Kidney epithelial cell (primary cell): ENCODE measurements at regions not wholly inside any gene's neighbourhood (a gene's known extent, or its start where the extent isn't known, plus 50 kb on each side); places are given as distances from the start of the nearest gene placed in this dataset.

Source experiments
- DNase-seq: peaks from one replicate; pipeline ENCODE4 v3.0.0-alpha.2; 2010; ENCODE audit warnings: low read depth
- H3K27me3 ChIP-seq: 2 replicates; pipeline ENCODE4 v1.6.0; 2011; ENCODE audit warnings: low read length; ENCODE audit not compliant: control insufficient read depth, insufficient read depth
- H3K36me3 ChIP-seq: 2 replicates; pipeline ENCODE4 v1.5.1; 2011; ENCODE audit warnings: low read length; ENCODE audit not compliant: control insufficient read depth, insufficient read depth
- H3K4me3 ChIP-seq: 2 replicates; pipeline ENCODE4 v1.5.1; 2011; ENCODE audit warnings: low read depth, mild to moderate bottlenecking, control low read depth, low read length
- TF ChIP-seq, protein P1 (sequence below): IDR thresholded peaks from 2 replicates; pipeline ENCODE4 v1.5.1; 2011; ENCODE audit warnings: mild to moderate bottlenecking, moderate library complexity, low read length, control low read depth, inconsistent platforms; ENCODE audit not compliant: insufficient read depth, poor library complexity, severe bottlenecking

- Histone ChIP-seq H3K27me3 (no peaks in the 10 kb centered on the region), H3K4me3 (no peak overlapping the region), H3K36me3 (no peaks in the 10 kb centered on the region)
- no peak for DNase-seq
- TF ChIP-seq, protein P1, sequence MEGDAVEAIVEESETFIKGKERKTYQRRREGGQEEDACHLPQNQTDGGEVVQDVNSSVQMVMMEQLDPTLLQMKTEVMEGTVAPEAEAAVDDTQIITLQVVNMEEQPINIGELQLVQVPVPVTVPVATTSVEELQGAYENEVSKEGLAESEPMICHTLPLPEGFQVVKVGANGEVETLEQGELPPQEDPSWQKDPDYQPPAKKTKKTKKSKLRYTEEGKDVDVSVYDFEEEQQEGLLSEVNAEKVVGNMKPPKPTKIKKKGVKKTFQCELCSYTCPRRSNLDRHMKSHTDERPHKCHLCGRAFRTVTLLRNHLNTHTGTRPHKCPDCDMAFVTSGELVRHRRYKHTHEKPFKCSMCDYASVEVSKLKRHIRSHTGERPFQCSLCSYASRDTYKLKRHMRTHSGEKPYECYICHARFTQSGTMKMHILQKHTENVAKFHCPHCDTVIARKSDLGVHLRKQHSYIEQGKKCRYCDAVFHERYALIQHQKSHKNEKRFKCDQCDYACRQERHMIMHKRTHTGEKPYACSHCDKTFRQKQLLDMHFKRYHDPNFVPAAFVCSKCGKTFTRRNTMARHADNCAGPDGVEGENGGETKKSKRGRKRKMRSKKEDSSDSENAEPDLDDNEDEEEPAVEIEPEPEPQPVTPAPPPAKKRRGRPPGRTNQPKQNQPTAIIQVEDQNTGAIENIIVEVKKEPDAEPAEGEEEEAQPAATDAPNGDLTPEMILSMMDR: no peak
Measured at GRCh38 chr6:138550346-138550767, 51.1 kb upstream of the NHSL1 start.

GRCh38 chr6:138554146-138554545 is 54.9 kb upstream of the NHSL1 start:
- no peak for DNase-seq
- no peaks in the 10 kb centered on the region for H3K36me3 ChIP-seq
- no peaks in the 10 kb centered on the region for H3K27me3 ChIP-seq
- TF ChIP-seq, protein P1: no peak
- H3K4me3 ChIP-seq: no peak overlapping the region

DNA sequence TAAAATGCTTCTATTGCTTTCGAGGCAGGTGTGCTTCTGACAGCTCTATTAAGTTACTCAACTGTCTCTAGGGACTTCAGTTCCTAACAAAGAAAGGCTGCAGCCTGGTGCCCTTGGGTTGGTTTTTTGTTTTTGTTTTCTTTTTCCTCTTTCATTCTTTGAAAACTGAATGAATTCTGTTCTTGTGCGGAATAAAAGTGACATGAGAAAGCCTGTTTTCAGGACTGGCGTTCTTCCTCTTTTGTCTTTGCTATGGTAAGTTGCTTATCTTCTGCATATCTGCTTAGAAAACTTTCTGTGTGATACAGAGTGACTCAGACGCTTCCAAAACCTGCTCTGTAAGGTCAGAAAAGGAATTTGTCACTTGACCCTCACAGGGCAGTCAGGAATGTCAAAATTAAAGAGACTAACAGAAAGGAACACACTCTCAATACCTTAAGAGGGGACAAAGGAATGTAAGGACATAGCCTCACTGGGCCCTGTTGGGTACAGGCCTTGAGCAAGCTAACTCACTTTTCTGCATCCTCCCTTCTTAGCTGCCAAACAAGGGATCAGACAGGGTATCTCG is 56.2 kb upstream of the NHSL1 start:
- no peaks in the 10 kb centered on the region for H3K36me3 ChIP-seq
- no peaks in the 10 kb centered on the region for H3K27me3 ChIP-seq
- TF ChIP-seq, protein P1: no peak
- no peak for DNase-seq
- H3K4me3 ChIP-seq: no peak overlapping the region

- no peak for DNase-seq
- H3K27me3 ChIP-seq: no peaks in the 10 kb centered on the region
- no peak overlapping the region for H3K4me3 ChIP-seq
- no peaks in the 10 kb centered on the region for H3K36me3 ChIP-seq
- TF ChIP-seq, protein P1: no peak
Measured at GRCh38 chr6:138557147-138557546, 57.9 kb upstream of the NHSL1 start.

DNA sequence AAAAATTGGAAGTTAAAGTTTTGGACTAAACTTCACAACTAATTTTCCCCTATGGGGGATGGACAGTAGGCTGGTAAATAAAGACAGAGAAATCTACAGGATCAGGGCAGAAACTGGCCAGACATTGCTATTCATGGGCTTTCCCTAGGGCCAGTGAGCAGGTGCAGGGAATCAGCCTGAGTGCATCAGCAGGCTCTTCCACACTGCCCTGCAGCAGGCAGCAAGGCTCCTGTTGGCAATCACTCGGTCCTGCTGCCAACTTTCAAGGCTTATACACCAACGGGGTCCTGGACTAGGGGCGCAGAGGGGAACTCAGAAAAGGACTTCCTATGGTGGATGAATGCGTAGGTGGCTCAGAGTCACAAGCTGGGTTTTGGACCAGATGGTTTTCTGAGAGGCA is 59.8 kb upstream of the NHSL1 start:
- Histone ChIP-seq H3K27me3 (no peaks in the 10 kb centered on the region), H3K36me3 (no peaks in the 10 kb centered on the region), H3K4me3 (no peak overlapping the region)
- no peak for DNase-seq
- TF ChIP-seq, protein P1: no peak
